Nephron progenitor cell (in vitro differentiated cells): ENCODE measurements at regions not wholly inside any gene's neighbourhood (a gene's known extent, or its start where the extent isn't known, plus 50 kb on each side); places are given as distances from the start of the nearest gene placed in this dataset.

Experiments used
- DNase-seq: peaks from one replicate; pipeline ENCODE4 v3.0.0; 2021
- H3K27ac Mint-ChIP-seq: 2 replicates; pipeline ENCODE4 v1.8.0; 2021; ENCODE audit warnings: mild to moderate bottlenecking, moderate library complexity, mixed read lengths
- H3K27me3 Mint-ChIP-seq: 2 replicates; pipeline ENCODE4 v1.8.0; 2021; ENCODE audit warnings: mild to moderate bottlenecking, low read depth, mixed read lengths; ENCODE audit not compliant: poor library complexity
- H3K36me3 Mint-ChIP-seq: 2 replicates; pipeline ENCODE4 v1.8.0; 2021; ENCODE audit warnings: low read depth, mixed read lengths
- H3K4me1 Mint-ChIP-seq: 2 replicates; pipeline ENCODE4 v1.8.0; 2021; ENCODE audit warnings: mixed read lengths
- H3K4me3 Mint-ChIP-seq: 2 replicates; pipeline ENCODE4 v1.8.0; 2021; ENCODE audit warnings: mild to moderate bottlenecking, moderate library complexity, mixed read lengths
- H3K9me3 Mint-ChIP-seq: 2 replicates; pipeline ENCODE4 v1.8.0; 2021; ENCODE audit warnings: mild to moderate bottlenecking, moderate library complexity, mixed read lengths
- CTCF ChIP-seq: fragments of 200-600 bp; sonication (generic); IDR thresholded peaks from 2 replicates; pipeline ENCODE4 v1.5.0; 2021; ENCODE audit warnings: antibody characterized with exemption

- H3K4me3 Mint-ChIP-seq, result no peak overlapping the region
- no peaks in the 10 kb centered on the region for H3K27me3 Mint-ChIP-seq
- H3K9me3 Mint-ChIP-seq, result no peaks in the 10 kb centered on the region
- H3K27ac Mint-ChIP-seq, result no peak overlapping the region
- H3K4me1 Mint-ChIP-seq, result no peaks in the 10 kb centered on the region
- TF ChIP-seq CTCF, result no peak
- DNase-seq, result no peak
- no peaks in the 10 kb centered on the region for H3K36me3 Mint-ChIP-seq
Observed at GRCh38 chr16:63596716-63597115, 1525.1 kb downstream of the CDH11 start.

- no peak overlapping the region for H3K4me3 Mint-ChIP-seq
- H3K36me3 Mint-ChIP-seq, result no peaks in the 10 kb centered on the region
- H3K27ac Mint-ChIP-seq, result no peak overlapping the region
- no peaks in the 10 kb centered on the region for H3K27me3 Mint-ChIP-seq
- TF ChIP-seq CTCF, result no peak
- DNase-seq, result no peak
- H3K4me1 Mint-ChIP-seq, result no peaks in the 10 kb centered on the region
- no peaks in the 10 kb centered on the region for H3K9me3 Mint-ChIP-seq
Observed at GRCh38 chr16:63592852-63593251, 1529.0 kb downstream of the CDH11 start.

- no peak overlapping the region for H3K4me3 Mint-ChIP-seq
- no peaks in the 10 kb centered on the region for H3K36me3 Mint-ChIP-seq
- H3K27me3 Mint-ChIP-seq, result peaks cover 6% of the 10 kb centered on the region
- no peaks in the 10 kb centered on the region for H3K9me3 Mint-ChIP-seq
- H3K4me1 Mint-ChIP-seq, result peaks cover 5% of the 10 kb centered on the region
- H3K27ac Mint-ChIP-seq, result no peak overlapping the region
- no peak for TF ChIP-seq CTCF
- no peak for DNase-seq
Observed at GRCh38 chr16:63581570-63581969, 1540.3 kb downstream of the CDH11 start.

DNA sequence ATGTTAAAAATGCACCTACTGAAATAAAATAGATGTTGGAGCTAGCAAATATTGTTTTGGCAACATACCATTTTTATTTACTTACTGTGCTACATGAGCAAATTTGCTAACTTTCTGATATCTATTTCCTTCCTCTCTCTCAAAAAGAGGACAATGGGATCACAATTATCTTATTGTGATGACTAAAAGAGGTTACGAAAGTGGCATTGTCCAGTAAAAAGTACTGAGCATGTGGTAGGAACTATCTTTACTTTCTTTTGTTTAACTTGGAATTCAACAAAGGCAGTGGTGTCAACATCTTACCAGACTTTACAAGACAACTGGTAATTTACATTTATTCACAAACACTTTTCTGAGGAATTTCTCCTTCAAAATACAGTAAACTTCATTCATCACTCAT, 1542.6 kb upstream of the CDH8 start:
- no peaks in the 10 kb centered on the region for H3K9me3 Mint-ChIP-seq
- peaks cover 8% of the 10 kb centered on the region for H3K27me3 Mint-ChIP-seq
- H3K27ac Mint-ChIP-seq, result no peak overlapping the region
- TF ChIP-seq CTCF, result no peak
- no peaks in the 10 kb centered on the region for H3K4me1 Mint-ChIP-seq
- H3K4me3 Mint-ChIP-seq, result no peak overlapping the region
- H3K36me3 Mint-ChIP-seq, result no peaks in the 10 kb centered on the region
- no peak for DNase-seq

GRCh38 chr16:63577891-63578290, 1541.7 kb upstream of the CDH8 start:
- H3K9me3 Mint-ChIP-seq, result no peaks in the 10 kb centered on the region
- H3K4me3 Mint-ChIP-seq, result no peak overlapping the region
- peaks cover 8% of the 10 kb centered on the region for H3K27me3 Mint-ChIP-seq
- no peaks in the 10 kb centered on the region for H3K4me1 Mint-ChIP-seq
- no peaks in the 10 kb centered on the region for H3K36me3 Mint-ChIP-seq
- no peak for DNase-seq
- no peak overlapping the region for H3K27ac Mint-ChIP-seq
- TF ChIP-seq CTCF, result no peak

DNA sequence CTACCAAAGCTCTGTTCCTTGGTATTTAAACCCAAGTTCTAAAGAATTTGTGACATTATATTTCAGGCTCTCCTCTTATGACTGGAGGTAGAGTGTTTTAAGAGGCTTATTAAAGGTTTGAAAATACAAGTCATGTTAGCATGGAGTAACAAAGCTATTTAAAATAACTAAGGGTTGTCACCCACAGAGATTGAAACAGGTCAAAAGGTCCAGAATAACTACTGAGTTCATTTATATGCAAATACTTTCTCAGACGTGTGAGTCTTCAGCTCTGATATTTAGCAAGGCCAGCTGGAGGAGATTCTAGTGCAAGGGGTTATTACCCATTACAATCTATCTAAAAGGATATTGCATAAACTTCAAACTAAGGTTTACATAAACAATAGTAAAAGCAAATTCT, 1538.8 kb upstream of the CDH8 start:
- Mint-ChIP-seq H3K4me3 (no peak overlapping the region), H3K27ac (no peak overlapping the region), H3K9me3 (no peaks in the 10 kb centered on the region), H3K27me3 (peaks cover 5% of the 10 kb centered on the region), H3K36me3 (no peaks in the 10 kb centered on the region), H3K4me1 (no peaks in the 10 kb centered on the region)
- no peak for DNase-seq
- no peak for TF ChIP-seq CTCF
